ENCODE measurements at regions not wholly inside any gene's neighbourhood (a gene's known extent, or its start where the extent isn't known, plus 50 kb on each side); places are given as distances from the start of the nearest gene placed in this dataset.

- TF ChIP-seq POLR2A (IDR thresholded peaks at IDR 0.05): no peak
- no peak for TF ChIP-seq CTCF (IDR thresholded peaks at IDR 0.05)
These were observed 331.9 kb downstream of the DEPDC1B start for GRCh38 chr5:60368100-60368499.
